HG02623 (cell line): ENCODE measurements at regions not wholly inside any gene's neighbourhood (a gene's known extent, or its start where the extent isn't known, plus 50 kb on each side); places are given as distances from the start of the nearest gene placed in this dataset.

Experiments
- ATAC-seq: cut with Tn5 transposase; IDR thresholded peaks from one replicate; pipeline ENCODE4 v1.9.1; 2021; ENCODE audit warnings: moderate library complexity; ENCODE audit not compliant: unreplicated experiment

DNA sequence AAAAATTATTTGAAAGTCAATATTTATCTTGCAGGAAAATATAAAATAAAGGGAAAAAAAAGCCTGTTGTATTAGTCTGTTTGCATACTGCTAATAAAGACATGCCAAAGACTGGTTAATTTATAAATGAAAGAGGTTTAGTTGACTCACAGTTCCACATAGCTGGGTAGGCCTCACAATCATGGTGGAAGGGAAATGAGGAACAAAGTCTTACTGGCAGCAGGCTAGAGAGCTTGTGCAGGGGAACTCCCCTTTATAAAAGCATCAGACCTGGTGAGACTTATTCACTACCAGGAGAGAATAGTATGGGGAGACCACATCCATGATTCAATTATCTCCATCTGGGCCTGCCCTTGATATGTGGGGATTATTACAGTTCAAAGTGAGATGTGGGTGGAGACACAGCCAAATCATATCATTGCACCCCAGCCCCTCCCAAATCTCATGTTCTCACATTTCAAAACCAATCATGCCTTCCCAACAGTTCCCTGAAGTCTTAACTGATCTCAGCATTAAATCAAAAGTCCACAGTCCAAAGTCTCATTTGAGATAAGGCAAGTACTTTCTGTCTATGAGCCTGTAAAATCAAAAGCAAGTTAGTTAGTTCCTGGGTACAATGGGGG, 1416.5 kb upstream of the SPRY2 start:
- no peak for ATAC-seq

GRCh38 chr13:81745391-81745790, 1404.5 kb upstream of the SPRY2 start:
- ATAC-seq, result no peak

- no peak for ATAC-seq
Observed at GRCh38 chr13:81738364-81738763, 1397.4 kb upstream of the SPRY2 start.

- no peak for ATAC-seq
Observed at GRCh38 chr13:81726037-81726726, 1385.3 kb upstream of the SPRY2 start.

- ATAC-seq, result no peak
Observed at GRCh38 chr13:81722456-81722855, 1381.5 kb upstream of the SPRY2 start.

DNA sequence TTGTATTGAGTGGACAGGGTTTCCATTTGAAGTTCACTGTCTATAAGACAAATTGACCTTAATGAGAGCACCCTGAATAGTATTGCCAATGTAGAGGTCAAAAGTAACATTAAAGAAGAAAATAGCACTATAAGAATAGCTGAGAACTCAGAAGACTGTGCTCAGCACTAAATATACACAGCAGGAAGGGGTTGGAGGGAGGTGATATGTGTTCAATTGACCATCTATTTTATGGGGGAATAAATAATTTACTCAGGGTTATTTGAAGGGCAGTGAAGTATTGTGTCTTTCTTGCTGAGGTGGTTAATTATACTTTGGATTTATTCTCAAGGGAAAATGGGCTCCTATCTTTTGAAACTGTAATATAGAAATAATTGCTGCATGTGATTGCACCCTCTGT, 1380.5 kb upstream of the SPRY2 start:
- ATAC-seq, result no peak

DNA sequence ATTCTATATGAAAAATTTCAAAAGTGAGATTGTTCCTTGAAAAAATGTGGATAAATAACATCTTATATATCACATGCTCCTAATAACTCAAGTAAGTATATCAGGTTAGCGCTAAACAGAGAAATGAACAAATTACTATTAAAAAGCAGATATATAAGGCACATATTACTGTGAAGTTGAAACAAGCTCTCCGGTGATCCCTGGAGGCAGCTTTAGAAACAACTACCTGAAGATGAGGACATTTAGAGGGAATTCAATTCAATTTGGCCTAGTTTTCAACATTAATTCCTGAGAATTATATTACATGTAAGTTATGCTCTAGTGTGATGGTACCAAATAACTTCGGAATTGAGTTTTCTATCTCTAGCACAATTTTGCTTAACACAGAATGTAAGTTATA, 1373.6 kb upstream of the SPRY2 start:
- ATAC-seq, result no peak

DNA sequence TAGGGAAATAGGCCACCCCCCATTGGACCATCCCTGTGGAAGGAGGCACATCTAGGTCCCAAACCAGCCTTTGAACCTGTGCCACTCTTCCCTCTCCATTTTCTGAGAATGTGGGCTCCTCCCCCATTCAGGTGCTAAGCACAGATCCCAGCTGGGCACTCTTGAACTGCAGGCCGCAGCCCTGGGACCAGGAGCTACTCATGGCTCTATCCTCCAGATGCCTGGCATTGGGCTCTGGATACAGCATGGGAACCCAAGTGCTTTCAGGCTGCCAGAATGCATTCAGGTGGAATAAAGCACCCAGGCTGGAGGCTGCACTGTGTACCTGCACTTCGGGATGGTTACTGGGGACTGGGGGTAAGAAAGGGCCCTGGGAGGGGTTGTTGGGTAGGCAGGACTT, 1372.3 kb upstream of the SPRY2 start:
- ATAC-seq, result no peak

DNA sequence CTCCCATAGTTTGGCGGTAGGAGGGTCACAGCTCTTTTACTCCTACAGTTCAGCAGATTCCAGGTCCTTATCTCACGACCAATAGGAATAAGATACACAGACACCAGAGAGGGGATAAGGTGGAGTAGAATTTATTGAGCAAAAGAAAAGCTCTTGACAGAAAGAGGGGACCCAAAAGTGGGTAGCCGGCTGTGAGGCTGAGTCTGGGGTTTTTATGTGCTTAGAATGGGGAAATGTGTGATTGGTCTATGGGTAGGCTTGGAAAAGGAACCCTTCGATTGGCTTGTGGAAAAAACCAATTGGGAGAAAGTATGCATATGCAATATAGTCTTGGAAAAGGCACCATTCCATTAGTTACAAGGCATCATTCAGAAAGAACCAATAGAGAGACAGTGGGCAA, 1356.9 kb upstream of the SPRY2 start:
- ATAC-seq, result no peak

DNA sequence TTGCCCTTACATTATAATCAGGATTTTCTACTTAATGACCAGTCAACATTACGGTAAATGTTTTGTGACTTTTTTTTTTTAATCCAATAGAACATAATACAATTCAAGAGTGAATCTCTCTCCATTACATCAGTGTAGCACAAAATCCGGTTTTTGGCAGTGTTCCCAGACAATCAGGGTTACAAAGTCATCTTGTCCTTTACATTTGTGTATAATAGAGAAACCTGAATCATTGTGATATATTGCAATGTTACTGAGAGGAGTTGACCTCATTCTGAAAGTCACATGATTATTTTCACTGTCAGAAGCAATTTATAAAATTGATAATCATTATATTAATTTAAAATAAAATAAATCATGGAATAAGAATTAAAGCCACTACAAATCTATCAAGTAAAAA, 1346.0 kb upstream of the SPRY2 start:
- no peak for ATAC-seq

DNA sequence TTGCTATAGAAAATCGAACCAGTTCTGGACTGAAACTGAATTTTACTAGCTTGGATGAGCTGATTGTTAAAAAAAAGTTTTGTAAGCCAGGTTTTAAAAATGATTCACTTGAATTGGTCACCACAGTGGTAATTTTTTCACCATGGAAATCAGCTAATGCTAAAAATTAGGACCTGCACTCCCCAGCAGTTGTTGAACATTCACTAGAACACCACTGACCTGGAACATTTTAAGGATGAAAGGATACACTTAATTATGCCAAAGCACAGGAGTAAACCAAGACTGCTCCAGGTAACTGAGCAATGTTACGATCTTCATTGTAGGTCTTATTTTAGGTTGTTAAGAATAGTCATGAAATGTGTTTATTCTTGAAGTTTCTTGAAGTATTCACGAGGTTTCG, 1342.6 kb upstream of the SPRY2 start:
- no peak for ATAC-seq

DNA sequence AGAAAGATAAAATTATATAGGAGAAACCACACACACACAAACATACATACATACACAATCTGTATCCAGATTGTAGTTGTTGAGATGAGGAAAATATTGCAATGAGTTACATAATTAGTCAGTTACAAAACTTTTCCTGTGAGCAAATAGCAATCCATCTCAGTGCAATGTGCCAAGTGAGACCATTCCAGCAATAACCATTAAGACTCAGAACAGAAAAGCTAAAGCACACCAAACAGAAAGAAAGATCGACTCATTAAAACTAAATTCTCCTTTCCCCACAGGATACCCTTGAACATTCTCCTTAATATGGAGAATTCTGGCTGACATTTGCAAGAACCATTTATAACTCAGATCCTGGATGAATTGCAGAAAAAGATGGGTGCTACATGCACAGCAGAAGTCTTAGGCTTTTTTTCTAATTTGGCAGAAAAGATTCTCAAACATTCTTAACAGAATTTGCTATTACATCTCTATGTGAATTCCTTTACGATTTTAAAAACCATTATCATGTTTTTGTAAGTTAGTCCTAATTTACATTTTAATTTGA, 1341.2 kb upstream of the SPRY2 start:
- no peak for ATAC-seq

GRCh38 chr13:81677857-81678256, 1336.9 kb upstream of the SPRY2 start:
- ATAC-seq, result no peak

DNA sequence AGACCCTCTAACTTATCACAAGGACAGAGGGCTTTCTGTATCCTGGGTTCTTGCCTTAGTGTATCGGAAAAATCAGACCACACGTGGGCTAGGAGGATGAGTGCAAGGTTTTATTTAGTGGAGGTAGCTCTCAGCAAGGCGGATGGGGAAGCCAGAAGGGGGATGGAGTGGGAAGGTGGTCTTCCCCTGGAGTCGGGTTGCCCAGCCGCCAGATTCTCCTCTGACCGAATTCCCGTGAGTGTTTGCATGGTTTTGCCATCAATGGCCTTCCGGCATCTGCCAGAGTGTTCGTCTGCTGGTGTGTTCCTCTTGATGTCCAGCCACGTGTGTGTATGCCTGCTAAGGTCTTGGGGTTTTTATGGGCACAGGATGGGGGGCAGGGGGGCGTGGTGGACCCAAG, 1335.1 kb upstream of the SPRY2 start:
- ATAC-seq, result no peak

DNA sequence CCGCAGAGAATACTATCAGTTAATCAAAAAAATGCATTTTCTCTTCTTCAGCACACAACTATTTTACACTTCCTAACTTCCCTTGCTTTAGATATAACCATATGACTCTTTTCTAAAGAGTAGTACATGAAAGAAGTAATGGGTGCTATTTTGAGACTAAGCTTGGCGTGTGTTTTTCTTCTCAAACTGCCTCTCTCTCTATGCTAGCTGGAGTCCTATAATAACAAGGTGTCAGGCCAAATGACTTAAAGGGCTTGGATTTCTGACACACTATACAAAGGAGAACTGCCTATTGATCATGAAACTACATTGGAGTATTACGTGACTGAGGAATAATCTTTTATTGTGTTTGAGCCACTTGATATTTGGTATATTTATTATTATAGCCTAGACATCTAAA, 1330.1 kb upstream of the SPRY2 start:
- no peak for ATAC-seq

GRCh38 chr13:81670048-81670447, 1329.1 kb upstream of the SPRY2 start:
- no peak for ATAC-seq

- ATAC-seq, result no peak
Observed at GRCh38 chr13:81664872-81665271, 1323.9 kb upstream of the SPRY2 start.

DNA sequence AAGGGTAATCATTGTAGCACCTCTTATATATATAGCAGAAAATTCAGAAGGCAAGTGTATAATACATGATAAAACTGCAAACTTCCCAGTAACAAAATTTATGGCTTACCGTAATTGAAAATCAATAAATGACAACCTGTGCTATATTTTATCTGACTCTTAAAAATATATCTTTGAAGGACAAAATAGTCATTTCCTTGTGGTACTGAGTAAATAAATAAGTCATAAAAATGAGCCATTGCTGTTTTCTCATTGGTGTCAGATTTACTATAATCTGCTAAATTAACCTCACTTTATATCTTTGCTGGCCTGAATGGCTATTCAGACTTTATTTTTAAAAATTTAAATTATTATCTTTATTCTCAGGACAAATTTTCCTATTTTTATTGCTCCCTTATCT, 1319.1 kb upstream of the SPRY2 start:
- ATAC-seq, result no peak

DNA sequence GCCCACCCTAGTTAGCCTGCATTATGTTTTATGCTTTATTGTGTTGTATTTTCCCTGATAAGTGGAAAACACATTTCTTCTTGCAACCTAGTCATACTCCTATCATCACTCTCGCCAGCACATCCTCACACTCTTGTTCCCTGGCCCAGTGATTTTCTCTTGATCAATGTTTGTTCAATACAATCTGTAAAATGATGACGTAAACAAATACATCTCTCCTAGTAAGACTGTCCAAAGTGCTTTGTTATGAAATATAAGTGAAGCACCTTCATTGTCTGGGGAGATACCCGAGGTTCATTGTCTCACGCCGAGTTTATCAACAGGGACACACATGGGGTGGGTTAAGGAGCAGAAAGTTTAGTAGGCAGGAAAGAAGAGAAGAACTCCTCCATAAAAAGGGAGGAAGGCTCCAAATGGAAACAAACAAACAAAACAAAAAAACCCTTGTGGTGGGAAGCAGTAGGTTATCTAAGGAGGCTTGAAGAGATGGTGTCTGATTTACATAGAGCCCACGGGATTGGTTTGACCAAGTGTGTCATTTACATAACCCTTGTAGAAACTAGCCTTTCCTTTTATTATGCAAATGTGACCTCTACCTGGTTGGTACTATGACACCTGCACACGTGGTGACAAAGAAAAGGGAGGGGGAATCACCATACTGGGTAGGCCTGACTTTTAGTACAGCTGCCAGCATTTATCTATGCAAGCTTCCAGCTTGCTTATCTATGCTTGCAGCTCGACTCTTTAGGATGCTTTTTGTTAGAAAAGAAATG, 1317.9 kb upstream of the SPRY2 start:
- no peak for ATAC-seq

- ATAC-seq, result no peak
Observed at GRCh38 chr13:81639984-81640582, 1299.2 kb upstream of the SPRY2 start.

DNA sequence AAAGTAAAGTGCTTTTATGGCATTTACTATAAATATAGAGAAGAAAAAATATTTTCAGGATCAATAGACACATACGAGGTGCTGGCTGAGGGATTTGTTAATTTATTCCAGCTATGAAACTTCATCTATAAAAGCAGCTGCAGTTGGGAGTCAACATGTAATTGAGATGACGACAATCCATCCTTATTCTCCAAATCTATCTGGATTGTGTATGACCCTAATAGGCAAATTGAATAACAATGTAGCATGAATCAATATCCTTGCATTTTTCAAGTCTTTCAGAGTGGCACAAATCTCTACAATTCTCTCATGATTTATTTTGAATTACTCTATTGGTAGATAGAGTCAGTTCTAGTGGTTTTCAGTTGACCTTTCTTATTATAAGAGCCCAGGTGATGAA, 1296.5 kb upstream of the SPRY2 start:
- ATAC-seq, result no peak

DNA sequence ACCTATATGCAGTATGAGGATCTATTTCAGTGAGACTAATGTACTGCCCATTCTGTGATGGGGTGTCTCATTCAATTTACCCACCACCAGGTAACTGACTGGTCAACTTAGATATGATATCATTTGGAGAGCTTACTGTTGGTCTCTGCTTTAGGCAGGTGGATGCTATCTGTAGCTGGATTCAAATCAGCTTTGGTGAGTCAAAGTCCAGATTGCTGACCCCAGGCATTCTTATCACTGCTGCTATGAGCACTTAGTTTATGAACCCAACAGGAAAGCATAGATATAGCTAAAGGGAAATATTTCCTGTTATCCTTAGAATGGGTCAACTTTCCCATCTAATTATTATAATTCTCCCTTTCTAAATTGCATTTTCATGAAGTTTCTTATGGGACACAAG, 1295.2 kb upstream of the SPRY2 start:
- no peak for ATAC-seq
